Lower leg skin (tissue), 3 donors: ENCODE measurements at regions not wholly inside any gene's neighbourhood (a gene's known extent, or its start where the extent isn't known, plus 50 kb on each side); places are given as distances from the start of the nearest gene placed in this dataset.

ENCODE experiments used
- CTCF ChIP-seq, 3 donors: fragments of 450-650 bp; IDR thresholded peaks; one replicate each; pipeline ENCODE4 v1.5.1; 2016; ENCODE audit warnings: antibody characterized with exemption in 3 of 3, mild to moderate bottlenecking in 3 of 3, moderate library complexity in 2 of 3
- POLR2A ChIP-seq, 2 donors: fragments of 450-650 bp; IDR thresholded peaks; one replicate each; pipeline ENCODE4 v1.6.1; 2016 to 2017; ENCODE audit warnings: antibody characterized with exemption in 2 of 2, mild to moderate bottlenecking in 1 of 2, moderate library complexity in 1 of 2

GRCh38 chr1:29793101-29793546 is 556.8 kb downstream of the PTPRU start:
- no peak for TF ChIP-seq CTCF (IDR thresholded peaks at IDR 0.05)
- TF ChIP-seq POLR2A (IDR thresholded peaks at IDR 0.05), result no peak
